Endothelial cell of umbilical vein (primary cell): ENCODE measurements at regions not wholly inside any gene's neighbourhood (a gene's known extent, or its start where the extent isn't known, plus 50 kb on each side); places are given as distances from the start of the nearest gene placed in this dataset.

Experiments
- BruUV-seq: library from RNA; stranded (reverse); fragments of 400-500 nt; replicated peaks from 2 replicates; lab custom pipeline; 2021; lab: Mats Ljungman, UMichigan
- CTCF ChIA-PET: fragments of 300-600, 350-600 bp; sonication (Branson Sonifier 250); formaldehyde crosslinking; loops from one replicate; lab custom pipeline; 2021; ENCODE audit warnings: antibody characterized with exemption, inconsistent platforms; lab: Charles Lee
- POLR2A ChIA-PET: fragments of 300-600, 350-600 bp; sonication (Branson Sonifier 250); formaldehyde crosslinking; loops from one replicate; lab custom pipeline; 2021; ENCODE audit warnings: antibody characterized with exemption, inconsistent platforms; lab: Charles Lee
- DNase-seq: peaks from one replicate; pipeline ENCODE4 v3.0.0-alpha.2; 2011; ENCODE audit warnings: low read depth, low spot score
- FAIRE-seq: peaks from 2 replicates; lab custom pipeline; 2011; peaks lifted over from hg19 to GRCh38; lab: Jason Lieb, UNC
- H2AFZ ChIP-seq: 2 replicates; pipeline ENCODE4 v1.6.0; 2012; ENCODE audit warnings: low read depth, low read length, control low read depth, inconsistent platforms
- H3K27ac ChIP-seq: 2 replicates; pipeline ENCODE4 v1.5.1; 2011; ENCODE audit warnings: low read depth, mild to moderate bottlenecking, control low read depth, low read length, moderate library complexity; ENCODE audit not compliant: insufficient read depth
- H3K27me3 ChIP-seq, 2 experiments: 2 replicates each; pipeline versions ENCODE4 v1.6.0 to v1.6.1; 2011; ENCODE audit warnings: low read length in 2 of 2, mixed read lengths in 1 of 2; ENCODE audit not compliant: control insufficient read depth in 2 of 2, insufficient read depth in 2 of 2
- H3K36me3 ChIP-seq, 2 experiments: 2 replicates in 1 of 2; 3 replicates in 1 of 2; pipeline ENCODE4 v1.5.1; 2011; ENCODE audit warnings: low read length in 2 of 2, mild to moderate bottlenecking in 1 of 2, moderate library complexity in 1 of 2; ENCODE audit not compliant: control insufficient read depth in 2 of 2, insufficient read depth in 2 of 2; ENCODE audit errors: extremely low read depth in 1 of 2
- H3K4me1 ChIP-seq: 3 replicates; pipeline ENCODE4 v1.5.1; 2011; ENCODE audit warnings: mild to moderate bottlenecking, low read length; ENCODE audit not compliant: control insufficient read depth, insufficient read depth; ENCODE audit errors: extremely low read depth
- H3K4me2 ChIP-seq: 2 replicates; pipeline ENCODE4 v1.6.1; 2011; ENCODE audit warnings: low read length, control low read depth, mixed read lengths; ENCODE audit not compliant: insufficient read depth
- H3K4me3 ChIP-seq, 3 experiments: fragments of 200-600 bp in 1 of 3; sonication (generic), shearing (Covaris generic) in 1 of 3; replicated peaks in 1 of 3; 2 replicates each; pipeline ENCODE4 v1.5.1; 2011 to 2016; ENCODE audit warnings: control low read depth in 3 of 3, low read length in 3 of 3, mild to moderate bottlenecking in 2 of 3, inconsistent platforms in 1 of 3, low read depth in 1 of 3, moderate library complexity in 1 of 3; ENCODE audit not compliant: insufficient read depth in 1 of 3
- H3K79me2 ChIP-seq: 2 replicates; pipeline ENCODE4 v1.6.0; 2012; ENCODE audit warnings: low read length, inconsistent platforms; ENCODE audit not compliant: control insufficient read depth, insufficient read depth
- H3K9ac ChIP-seq: replicated peaks from 2 replicates; pipeline ENCODE3; 2011; ENCODE audit warnings: low read length, control low read depth; ENCODE audit not compliant: insufficient read depth; ENCODE audit errors: extremely low read depth
- H3K9me1 ChIP-seq: replicated peaks from 3 replicates; pipeline ENCODE4 v1.6.0; 2011; ENCODE audit warnings: mild to moderate bottlenecking, low read length; ENCODE audit not compliant: control insufficient read depth, insufficient read depth; ENCODE audit errors: extremely low read depth
- H3K9me3 ChIP-seq: replicated peaks from 2 replicates; pipeline ENCODE4 v1.5.1; 2012; ENCODE audit warnings: low read length, inconsistent platforms; ENCODE audit not compliant: control insufficient read depth, insufficient read depth
- H4K20me1 ChIP-seq: replicated peaks from 2 replicates; pipeline ENCODE3; 2011; ENCODE audit warnings: mild to moderate bottlenecking, low read length; ENCODE audit not compliant: control insufficient read depth, insufficient read depth; ENCODE audit errors: extremely low read depth
- CTCF ChIP-seq, 2 donors: IDR thresholded peaks; 1 replicate in 1 of 2; 2 replicates in 1 of 2; pipeline ENCODE4 v1.5.1; 2011; ENCODE audit warnings: low read length in 2 of 2, mild to moderate bottlenecking in 2 of 2, moderate library complexity in 2 of 2, control low read depth in 1 of 2, inconsistent platforms in 1 of 2, low read depth in 1 of 2; ENCODE audit not compliant: insufficient read depth in 1 of 2; ENCODE audit errors: extremely low read depth in 1 of 2
- EZH2 ChIP-seq: IDR thresholded peaks from 2 replicates; pipeline ENCODE4 v1.6.1; 2012; ENCODE audit warnings: borderline replicate concordance, low read depth, mild to moderate bottlenecking, moderate library complexity, low read length, inconsistent platforms; ENCODE audit not compliant: severe bottlenecking
- FOS ChIP-seq: IDR thresholded peaks from 2 replicates; pipeline ENCODE4 v1.6.1; 2011; ENCODE audit warnings: mild to moderate bottlenecking, low read length, moderate library complexity, borderline replicate concordance; ENCODE audit not compliant: insufficient read depth
- GATA2 ChIP-seq: IDR thresholded peaks from 2 replicates; pipeline ENCODE4 v1.7.0; 2011; ENCODE audit warnings: low read depth, mild to moderate bottlenecking, moderate library complexity, mixed read lengths, low read length; ENCODE audit not compliant: insufficient read length, insufficient read depth
- JUN ChIP-seq: IDR thresholded peaks from 2 replicates; pipeline ENCODE4 v1.6.1; 2011; ENCODE audit warnings: borderline replicate concordance, low read depth; ENCODE audit not compliant: insufficient read length, insufficient read depth
- MAX ChIP-seq: IDR thresholded peaks from 2 replicates; pipeline ENCODE4 v1.6.1; 2011; ENCODE audit not compliant: insufficient read depth, insufficient read length
- MYC ChIP-seq: IDR thresholded peaks from one replicate; pipeline ENCODE4 v1.6.1; 2011; ENCODE audit warnings: mild to moderate bottlenecking, low read depth, low read length
- POLR2AphosphoS5 ChIP-seq: IDR thresholded peaks from 2 replicates; pipeline ENCODE4 v1.6.1; 2012; ENCODE audit warnings: low read depth, mild to moderate bottlenecking, control low read depth, low read length, moderate library complexity; ENCODE audit not compliant: insufficient read depth
- dilution Hi-C: fragments of 300-500 bp; cut with MboI; formaldehyde crosslinking; loops from one replicate; pipeline ENCODE4 v1.15.0; 2019; ENCODE audit warnings: low sequenced_read_pairs; ENCODE audit not compliant: extremely low pct_ligation_motif_present
- intact Hi-C: fragments of 100-400 bp; cut with micrococcal nuclease; formaldehyde crosslinking; loops from one replicate; pipeline ENCODE4 v1.10.0; 2022

GRCh38 chr3:176416870-176417269 lies 780.4 kb downstream of the TBL1XR1 start:
- no TSS peak for BruUV-seq
- Histone ChIP-seq H3K79me2 (no peaks in the 10 kb centered on the region), H2AFZ (no peak overlapping the region), H3K4me2 (no peak overlapping the region), H3K9me1 (no peaks in the 10 kb centered on the region), H3K27ac (no peak overlapping the region), H3K36me3 (no peaks in the 10 kb centered on the region), H4K20me1 (no peaks in the 10 kb centered on the region), H3K4me3 (no peak overlapping the region), H3K9ac (no peak overlapping the region), H3K4me1 (no peaks in the 10 kb centered on the region), H3K27me3 (no peaks in the 10 kb centered on the region), H3K9me3 (no peaks in the 10 kb centered on the region)
- intact Hi-C loops = no loop called here
- dilution Hi-C loops = no loop called here
- ChIA-PET CTCF (interaction anchor here (2.6 kb wide), 1 partner anchor 14 kb away, joined by 15 read pairs; no protein-coding TSS in a partner anchor), POLR2A (no interaction called here)
- DNase-seq (no peak), FAIRE-seq (no peak)
- TF ChIP-seq EZH2 = no peak
- TF ChIP-seq POLR2AphosphoS5 = no peak
- TF ChIP-seq JUN = no peak
- TF ChIP-seq CTCF (IDR thresholded peaks at IDR 0.05; ENCODE audit: extremely low read depth in 1 of 2, insufficient read depth in 1 of 2, low read depth in 1 of 2, low read length in 2 of 2) = no peak
- TF ChIP-seq MYC = no peak
- TF ChIP-seq MAX = no peak
- no peak for TF ChIP-seq GATA2
- TF ChIP-seq FOS = no peak
